Activated naive CD4-positive, alpha-beta T cell treated with anti-CD3 and anti-CD28 coated beads, Interleukin-2, amount 50 U/mL, for 72 hours (primary cell): ENCODE measurements at regions not wholly inside any gene's neighbourhood (a gene's known extent, or its start where the extent isn't known, plus 50 kb on each side); places are given as distances from the start of the nearest gene placed in this dataset.
"Not testable (repeated sequence)": the region's sequence is repeated elsewhere in the genome, so short reads cannot be mapped to it uniquely, and the experiment has no call there.

ENCODE experiments used
- ATAC-seq, 2 donors: fragments of 150-1000 bp; cut with Tn5 transposase; 2 replicates each; pipeline ENCODE4 v1.10.0; 2021; ENCODE audit warnings: mild to moderate bottlenecking in 2 of 2, moderate library complexity in 2 of 2
- DNase-seq, 2 donors: peaks; one replicate each; pipeline ENCODE4 v3.0.0; 2021 to 2022; ENCODE audit warnings: low spot score in 2 of 2
- H3K27ac Mint-ChIP-seq, 2 donors: one replicate each; pipeline ENCODE4 v1.8.0; 2022; ENCODE audit warnings: mild to moderate bottlenecking in 2 of 2, mixed read lengths in 2 of 2
- H3K36me3 Mint-ChIP-seq, 2 donors: one replicate each; pipeline ENCODE4 v1.8.0; 2022; ENCODE audit warnings: mixed read lengths in 2 of 2
- H3K9me3 Mint-ChIP-seq, 2 donors: one replicate each; pipeline ENCODE4 v1.8.0; 2022; ENCODE audit warnings: mixed read lengths in 2 of 2

- no peak overlapping the region for H3K27ac Mint-ChIP-seq
- no peaks in the 10 kb centered on the region for H3K9me3 Mint-ChIP-seq
- no peak for ATAC-seq
- H3K36me3 Mint-ChIP-seq: no peaks in the 10 kb centered on the region
- no peak for DNase-seq
Observed at GRCh38 chr5:82494942-82495341, 216.8 kb upstream of the RPS23 start.

- no peak for DNase-seq
- H3K27ac Mint-ChIP-seq: no peak overlapping the region
- H3K9me3 Mint-ChIP-seq: no peaks in the 10 kb centered on the region
- H3K36me3 Mint-ChIP-seq: no peaks in the 10 kb centered on the region
- no peak for ATAC-seq
Observed at GRCh38 chr5:82493221-82493620, 215.1 kb upstream of the RPS23 start.

DNA sequence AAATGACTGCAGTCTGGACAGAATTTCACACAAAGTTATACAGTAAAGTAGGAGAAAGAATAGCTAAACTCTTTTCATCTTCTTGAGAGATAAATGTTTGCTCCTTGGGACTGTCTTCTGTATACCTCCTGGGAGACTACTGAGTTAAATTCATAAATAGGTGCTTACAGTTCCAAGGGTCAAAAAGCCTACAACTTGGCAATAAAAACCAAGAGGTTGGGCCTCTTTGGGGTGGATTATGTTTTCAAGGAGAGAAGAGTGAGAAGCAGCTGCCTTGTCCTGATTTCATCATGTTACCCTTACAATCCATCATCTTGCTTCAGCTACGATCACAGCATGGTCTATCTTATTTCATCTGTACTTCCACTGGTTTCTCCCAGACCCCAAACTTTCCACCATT is 213.2 kb upstream of the RPS23 start:
- ATAC-seq (no peak), DNase-seq (no peak)
- H3K36me3 Mint-ChIP-seq: no peaks in the 10 kb centered on the region
- no peaks in the 10 kb centered on the region for H3K9me3 Mint-ChIP-seq
- no peak overlapping the region for H3K27ac Mint-ChIP-seq

GRCh38 chr5:82489683-82490082 is 211.5 kb upstream of the RPS23 start:
- Mint-ChIP-seq H3K9me3 (peaks cover 0 to 4% of the 10 kb centered on the region in 2 donors), H3K36me3 (no peaks in the 10 kb centered on the region), H3K27ac (no peak overlapping the region)
- ATAC-seq: no peak
- no peak for DNase-seq

GRCh38 chr5:82487131-82487530 is 209.0 kb upstream of the RPS23 start:
- H3K36me3 Mint-ChIP-seq: no peaks in the 10 kb centered on the region
- no peak for ATAC-seq
- no peak for DNase-seq
- no peak overlapping the region for H3K27ac Mint-ChIP-seq
- H3K9me3 Mint-ChIP-seq: peaks cover 0 to 4% of the 10 kb centered on the region in 2 donors

DNA sequence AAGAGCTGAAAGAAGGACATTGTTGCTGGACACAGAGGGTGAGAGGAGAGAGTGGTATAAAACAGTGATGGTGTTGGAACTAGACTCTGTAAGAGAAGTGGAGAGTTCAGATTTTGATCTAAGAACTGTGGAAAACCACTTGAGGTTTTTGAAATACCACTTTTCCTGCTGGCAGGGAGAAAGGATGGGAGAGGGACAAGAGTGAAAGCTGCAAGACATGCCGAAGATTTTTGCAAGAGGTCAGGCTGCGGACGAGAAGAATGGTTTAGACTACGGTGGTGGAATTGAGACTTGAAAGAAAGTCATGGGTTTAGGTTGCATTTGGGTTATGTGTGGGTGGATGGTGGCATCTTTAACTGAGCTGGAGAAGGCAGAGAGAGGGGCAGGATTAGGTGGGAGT is 202.2 kb upstream of the RPS23 start:
- ATAC-seq (no peak), DNase-seq (no peak)
- Mint-ChIP-seq H3K36me3 (no peaks in the 10 kb centered on the region), H3K27ac (no peak overlapping the region), H3K9me3 (peaks cover 0 to 4% of the 10 kb centered on the region in 2 donors)

GRCh38 chr5:82476155-82476554 is 198.0 kb upstream of the RPS23 start:
- no peak for ATAC-seq
- no peak for DNase-seq
- Mint-ChIP-seq H3K9me3 (no peaks in the 10 kb centered on the region), H3K36me3 (no peaks in the 10 kb centered on the region), H3K27ac (no peak overlapping the region)

DNA sequence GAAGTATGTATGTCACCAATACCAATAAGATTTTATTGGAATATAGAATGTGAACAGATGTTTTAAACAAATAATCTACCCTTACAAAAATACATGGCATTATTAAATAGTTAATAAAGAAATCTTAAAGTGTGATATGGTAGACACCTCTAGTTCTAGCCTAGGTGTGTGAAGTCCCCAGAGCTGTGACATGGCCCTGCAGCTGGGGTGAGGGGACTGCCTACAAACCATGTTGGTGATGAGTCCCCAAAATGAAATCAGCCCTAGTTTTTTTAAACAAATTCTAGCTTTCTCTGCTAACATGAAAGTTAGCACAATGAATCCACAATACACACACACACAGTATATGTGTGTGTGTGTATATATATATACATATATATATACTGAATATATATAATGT is 195.1 kb upstream of the RPS23 start:
- ATAC-seq (peak in 1 of 2 donors; percentile 54), DNase-seq (no peak)
- Mint-ChIP-seq H3K27ac (no peak overlapping the region), H3K36me3 (no peaks in the 10 kb centered on the region), H3K9me3 (no peaks in the 10 kb centered on the region)

- Mint-ChIP-seq H3K9me3 (no peaks in the 10 kb centered on the region), H3K36me3 (no peaks in the 10 kb centered on the region), H3K27ac (no peak overlapping the region)
- DNase-seq (no peak), ATAC-seq (no peak)
Observed at GRCh38 chr5:82470185-82470994, 192.2 kb upstream of the RPS23 start.

- no peak overlapping the region for H3K27ac Mint-ChIP-seq
- DNase-seq (no peak), ATAC-seq (peak; percentile 29 to 63)
- peaks cover 0 to 6% of the 10 kb centered on the region in 2 donors for H3K9me3 Mint-ChIP-seq
- no peaks in the 10 kb centered on the region for H3K36me3 Mint-ChIP-seq
Observed at GRCh38 chr5:82466986-82467561, 188.9 kb upstream of the RPS23 start.

DNA sequence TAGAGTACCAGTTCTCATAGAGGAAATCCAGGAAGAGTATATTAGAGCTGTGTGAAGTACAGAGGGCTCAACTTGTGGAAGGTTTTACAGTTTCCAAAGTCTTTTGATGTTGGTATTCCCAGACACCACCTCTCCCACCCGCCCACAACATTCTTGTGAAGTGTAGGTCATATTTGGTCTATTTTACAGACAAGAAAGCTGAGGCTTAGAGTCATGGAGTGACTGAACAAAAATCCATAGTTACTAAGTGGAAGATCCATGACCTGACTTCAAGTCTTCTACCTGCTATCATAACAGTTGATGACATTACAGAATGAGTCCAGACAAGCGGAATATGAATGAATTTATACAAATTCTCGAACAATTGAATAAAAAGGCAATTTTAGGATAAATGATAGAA is 187.1 kb upstream of the RPS23 start:
- ATAC-seq (peak; percentile 56 to 58), DNase-seq (no peak)
- Mint-ChIP-seq H3K36me3 (no peaks in the 10 kb centered on the region), H3K9me3 (peaks cover 0 to 6% of the 10 kb centered on the region in 2 donors), H3K27ac (no peak overlapping the region)

DNA sequence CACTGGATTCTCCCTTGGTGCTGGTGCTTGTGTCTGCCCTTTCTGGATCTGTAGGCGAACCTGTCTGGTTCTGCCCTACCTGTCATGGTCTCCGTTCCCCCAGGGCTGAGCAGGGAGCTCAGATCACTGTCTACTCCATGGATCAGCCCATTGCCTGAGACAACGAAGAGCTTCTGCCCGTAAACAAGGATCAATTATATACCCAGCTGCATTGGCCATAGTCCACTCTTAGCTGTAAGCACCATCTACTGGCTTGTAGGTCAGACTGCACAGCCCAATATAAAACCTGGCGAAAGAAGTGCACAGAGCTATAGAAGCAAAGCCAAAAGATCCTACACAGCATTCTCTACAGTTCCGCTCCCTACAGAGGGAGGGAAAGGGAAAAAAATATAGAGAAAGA is 181.5 kb upstream of the RPS23 start:
- Mint-ChIP-seq H3K9me3 (peaks cover 0 to 10% of the 10 kb centered on the region in 2 donors), H3K27ac (no peak overlapping the region), H3K36me3 (peaks cover 0 to 14% of the 10 kb centered on the region in 2 donors)
- DNase-seq: no peak
- ATAC-seq: no peak

DNA sequence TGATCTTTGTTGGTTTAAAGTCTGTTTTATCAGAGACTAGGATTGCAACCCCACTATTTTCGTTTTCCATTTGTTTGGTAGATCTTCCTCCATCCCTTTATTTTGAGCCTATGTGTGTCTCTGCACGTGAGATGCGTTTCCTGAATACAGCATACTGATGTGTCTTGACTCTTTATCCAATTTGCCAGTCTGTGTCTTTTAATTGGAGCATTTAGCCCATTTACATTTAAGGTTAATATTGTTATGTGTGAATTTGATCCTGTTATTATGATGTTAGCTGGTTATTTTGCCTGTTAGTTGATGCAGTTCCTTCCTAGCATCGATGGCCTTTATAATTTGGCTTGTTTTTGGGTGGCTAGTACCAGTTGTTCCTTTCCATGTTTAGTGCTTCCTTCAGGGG is 177.2 kb upstream of the RPS23 start:
- not testable (repeated sequence) for H3K9me3 Mint-ChIP-seq, DNase-seq, H3K27ac Mint-ChIP-seq, ATAC-seq
- peaks cover 0 to 14% of the 10 kb centered on the region in 2 donors for H3K36me3 Mint-ChIP-seq

DNA sequence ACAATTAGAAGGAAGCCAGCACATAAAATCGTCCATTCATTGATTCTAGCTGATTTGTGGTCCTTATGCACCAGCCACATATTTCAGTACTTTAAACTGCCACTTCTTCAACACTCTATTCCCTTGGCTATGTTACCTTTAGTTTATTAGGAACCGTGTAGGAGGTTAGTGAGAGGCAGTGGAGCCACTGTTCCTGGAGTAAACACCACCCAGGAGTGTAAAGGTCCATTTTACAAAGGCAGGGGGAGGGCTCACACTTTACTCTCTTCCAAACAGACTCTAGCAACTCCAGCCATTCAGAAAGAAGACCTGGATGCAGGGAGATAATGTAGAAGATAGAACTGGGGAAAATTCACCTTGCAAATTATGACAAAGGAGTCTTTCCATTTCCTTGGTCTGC is 170.2 kb upstream of the RPS23 start:
- Mint-ChIP-seq H3K36me3 (no peaks in the 10 kb centered on the region), H3K27ac (no peak overlapping the region), H3K9me3 (no peaks in the 10 kb centered on the region)
- DNase-seq (no peak), ATAC-seq (no peak)

DNA sequence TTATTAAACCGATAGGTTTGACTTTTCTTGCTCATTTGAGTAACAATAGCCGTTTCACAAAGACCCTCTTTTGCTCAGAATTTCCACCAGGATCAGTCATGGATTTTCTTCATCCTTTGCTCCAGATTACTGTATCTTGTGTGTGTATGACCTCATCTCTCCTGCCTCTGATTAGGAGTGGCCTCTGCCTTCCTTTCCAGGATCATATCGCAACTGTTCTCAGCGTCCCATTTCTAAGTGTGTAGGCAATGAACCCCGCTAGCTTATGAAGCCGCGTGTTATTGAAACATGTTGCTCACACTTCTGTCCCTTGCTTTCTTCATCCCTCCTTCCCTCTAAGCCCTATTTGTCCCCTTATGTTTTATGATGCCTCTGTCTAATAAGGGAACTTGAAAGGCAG is 169.8 kb upstream of the RPS23 start:
- no peaks in the 10 kb centered on the region for H3K9me3 Mint-ChIP-seq
- no peak overlapping the region for H3K27ac Mint-ChIP-seq
- no peak for ATAC-seq
- no peak for DNase-seq
- H3K36me3 Mint-ChIP-seq: no peaks in the 10 kb centered on the region

DNA sequence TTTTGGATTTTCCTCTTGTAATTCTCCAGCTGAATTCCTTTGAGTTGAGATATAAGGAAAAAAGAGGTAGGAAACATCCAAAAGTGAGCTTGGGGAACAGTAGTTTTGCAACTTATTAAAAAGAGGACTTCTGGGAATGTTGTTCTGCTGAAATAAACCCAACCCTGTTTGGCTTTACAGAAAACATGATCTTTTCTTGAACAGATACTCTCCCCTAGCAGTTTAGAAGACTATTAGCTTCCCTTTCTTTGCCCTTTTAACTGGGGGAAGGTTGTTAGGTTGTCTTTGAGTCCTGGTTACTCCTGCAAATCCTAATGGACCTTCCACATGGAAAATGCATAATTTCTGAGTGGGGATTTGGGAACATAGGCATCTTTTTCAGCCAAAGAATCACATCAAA is 168.7 kb upstream of the RPS23 start:
- DNase-seq: no peak
- no peak for ATAC-seq
- no peaks in the 10 kb centered on the region for H3K36me3 Mint-ChIP-seq
- no peak overlapping the region for H3K27ac Mint-ChIP-seq
- H3K9me3 Mint-ChIP-seq: no peaks in the 10 kb centered on the region

DNA sequence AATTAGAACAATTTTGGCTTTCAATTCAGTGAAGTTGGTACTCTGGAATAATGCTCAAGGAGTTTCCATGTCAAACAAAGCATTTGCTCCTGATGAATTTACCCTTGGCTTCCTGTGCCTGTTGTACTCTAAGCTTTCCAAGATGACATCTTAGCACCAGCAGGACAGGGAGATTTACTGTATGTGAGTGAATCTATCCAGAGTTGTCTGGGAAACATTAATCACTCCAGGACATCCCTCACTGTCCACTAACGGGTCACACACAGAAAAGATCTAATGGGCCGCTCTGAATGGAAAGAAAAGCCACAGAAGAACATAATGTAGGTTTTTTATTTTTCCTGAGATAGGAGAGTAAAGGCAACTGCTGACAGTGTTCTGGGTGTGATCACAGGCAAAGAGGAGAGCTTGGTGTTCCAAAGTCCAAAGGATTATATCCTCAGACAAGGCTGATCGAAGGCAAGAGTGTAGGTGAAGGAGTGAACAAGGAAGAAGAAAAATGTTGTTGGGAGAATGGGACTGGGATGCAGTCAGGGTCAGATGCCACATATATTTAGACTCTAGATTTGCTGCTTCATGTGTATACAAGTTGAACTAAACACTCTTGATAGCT is 167.7 kb upstream of the RPS23 start:
- Mint-ChIP-seq H3K27ac (no peak overlapping the region), H3K9me3 (no peaks in the 10 kb centered on the region), H3K36me3 (no peaks in the 10 kb centered on the region)
- DNase-seq: no peak
- no peak for ATAC-seq
